ENCODE measurements at regions not wholly inside any gene's neighbourhood (a gene's known extent, or its start where the extent isn't known, plus 50 kb on each side); places are given as distances from the start of the nearest gene placed in this dataset.

DNA sequence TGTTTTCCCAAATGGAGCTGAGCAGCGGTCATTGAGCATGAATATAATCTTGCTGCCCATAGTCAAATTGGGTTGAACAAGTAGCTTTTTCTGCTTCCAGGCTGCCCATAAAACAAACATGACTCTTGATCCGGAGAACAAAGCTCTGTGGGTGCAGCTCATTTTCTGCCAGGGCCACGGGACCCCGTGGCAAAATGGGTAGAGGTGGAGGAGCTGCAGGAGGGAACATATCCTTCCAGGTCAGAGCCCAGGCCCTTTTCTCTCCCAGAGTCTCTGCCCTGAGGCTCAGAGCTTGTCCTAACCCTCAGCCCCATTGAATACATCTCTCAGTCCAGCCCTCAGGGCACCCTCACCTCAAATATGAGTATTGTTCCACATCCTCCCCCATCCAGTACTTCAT is 151.6 kb upstream of the TWIST2 start:
- no peak for DNase-seq (ENCODE audit: low spot score, unreplicated experiment)
- Mint-ChIP-seq H3K4me3 (ENCODE audit: low read depth) (no peak overlapping the region), H3K27me3 (peaks cover 3% of the 10 kb centered on the region), H3K4me1 (ENCODE audit: low read depth) (peaks cover 11% of the 10 kb centered on the region), H3K27ac (no peak overlapping the region), H3K9me3 (ENCODE audit: low read depth) (no peaks in the 10 kb centered on the region), H3K36me3 (ENCODE audit: insufficient read depth) (no peaks in the 10 kb centered on the region)
- TF ChIP-seq, protein P1, sequence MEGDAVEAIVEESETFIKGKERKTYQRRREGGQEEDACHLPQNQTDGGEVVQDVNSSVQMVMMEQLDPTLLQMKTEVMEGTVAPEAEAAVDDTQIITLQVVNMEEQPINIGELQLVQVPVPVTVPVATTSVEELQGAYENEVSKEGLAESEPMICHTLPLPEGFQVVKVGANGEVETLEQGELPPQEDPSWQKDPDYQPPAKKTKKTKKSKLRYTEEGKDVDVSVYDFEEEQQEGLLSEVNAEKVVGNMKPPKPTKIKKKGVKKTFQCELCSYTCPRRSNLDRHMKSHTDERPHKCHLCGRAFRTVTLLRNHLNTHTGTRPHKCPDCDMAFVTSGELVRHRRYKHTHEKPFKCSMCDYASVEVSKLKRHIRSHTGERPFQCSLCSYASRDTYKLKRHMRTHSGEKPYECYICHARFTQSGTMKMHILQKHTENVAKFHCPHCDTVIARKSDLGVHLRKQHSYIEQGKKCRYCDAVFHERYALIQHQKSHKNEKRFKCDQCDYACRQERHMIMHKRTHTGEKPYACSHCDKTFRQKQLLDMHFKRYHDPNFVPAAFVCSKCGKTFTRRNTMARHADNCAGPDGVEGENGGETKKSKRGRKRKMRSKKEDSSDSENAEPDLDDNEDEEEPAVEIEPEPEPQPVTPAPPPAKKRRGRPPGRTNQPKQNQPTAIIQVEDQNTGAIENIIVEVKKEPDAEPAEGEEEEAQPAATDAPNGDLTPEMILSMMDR (IDR thresholded peaks at IDR 0.05; ENCODE audit: unreplicated experiment), result no peak

DNA sequence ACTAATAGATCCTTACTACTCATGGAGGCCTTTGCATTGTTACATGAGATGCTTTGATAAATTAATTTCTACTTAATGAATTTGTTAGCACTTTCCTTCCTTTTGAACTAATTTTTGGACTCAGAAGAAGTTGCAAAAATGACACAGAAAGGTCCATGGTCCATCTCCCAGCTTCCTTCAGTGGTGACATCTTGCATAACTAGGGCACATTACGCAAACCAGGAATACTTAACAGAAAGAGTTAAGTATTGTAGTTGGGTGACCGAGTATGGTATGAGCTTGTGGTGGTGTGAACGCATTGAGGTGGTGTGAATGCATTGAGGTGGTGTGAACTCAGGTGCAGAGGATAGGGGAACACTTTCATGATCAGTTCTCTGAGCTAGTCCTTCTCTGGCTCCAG is 151.1 kb upstream of the TWIST2 start:
- Mint-ChIP-seq H3K9me3 (ENCODE audit: low read depth) (no peaks in the 10 kb centered on the region), H3K27ac (no peak overlapping the region), H3K4me1 (ENCODE audit: low read depth) (peaks cover 11% of the 10 kb centered on the region), H3K4me3 (ENCODE audit: low read depth) (no peak overlapping the region), H3K27me3 (peaks cover 3% of the 10 kb centered on the region), H3K36me3 (ENCODE audit: insufficient read depth) (no peaks in the 10 kb centered on the region)
- no peak for DNase-seq (ENCODE audit: low spot score, unreplicated experiment)
- TF ChIP-seq, protein P1 (IDR thresholded peaks at IDR 0.05; ENCODE audit: unreplicated experiment), result no peak

GRCh38 chr2:238697193-238698071 is 150.5 kb upstream of the TWIST2 start:
- Mint-ChIP-seq H3K9me3 (ENCODE audit: low read depth) (no peaks in the 10 kb centered on the region), H3K27me3 (peaks cover 3% of the 10 kb centered on the region), H3K4me3 (ENCODE audit: low read depth) (no peak overlapping the region), H3K27ac (no peak overlapping the region), H3K4me1 (ENCODE audit: low read depth) (peaks cover 11% of the 10 kb centered on the region), H3K36me3 (ENCODE audit: insufficient read depth) (no peaks in the 10 kb centered on the region)
- TF ChIP-seq, protein P1 (IDR thresholded peaks at IDR 0.05; ENCODE audit: unreplicated experiment), result no peak
- no peak for DNase-seq (ENCODE audit: low spot score, unreplicated experiment)

GRCh38 chr2:238698072-238698352 is 149.9 kb upstream of the TWIST2 start:
- Mint-ChIP-seq H3K27ac (no peak overlapping the region), H3K9me3 (ENCODE audit: low read depth) (no peaks in the 10 kb centered on the region), H3K36me3 (ENCODE audit: insufficient read depth) (no peaks in the 10 kb centered on the region), H3K27me3 (peaks cover 3% of the 10 kb centered on the region), H3K4me3 (ENCODE audit: low read depth) (no peak overlapping the region), H3K4me1 (ENCODE audit: low read depth) (peaks cover 11% of the 10 kb centered on the region)
- TF ChIP-seq, protein P1 (IDR thresholded peaks at IDR 0.05; ENCODE audit: unreplicated experiment), result no peak
- no peak for DNase-seq (ENCODE audit: low spot score, unreplicated experiment)

- no peaks in the 10 kb centered on the region for H3K9me3 Mint-ChIP-seq (ENCODE audit: low read depth)
- H3K27ac Mint-ChIP-seq, result no peak overlapping the region
- no peaks in the 10 kb centered on the region for H3K36me3 Mint-ChIP-seq (ENCODE audit: insufficient read depth)
- peaks cover 11% of the 10 kb centered on the region for H3K4me1 Mint-ChIP-seq (ENCODE audit: low read depth)
- peaks cover 3% of the 10 kb centered on the region for H3K27me3 Mint-ChIP-seq
- TF ChIP-seq, protein P1 (IDR thresholded peaks at IDR 0.05; ENCODE audit: unreplicated experiment), result no peak
- no peak for DNase-seq (ENCODE audit: low spot score, unreplicated experiment)
- H3K4me3 Mint-ChIP-seq (ENCODE audit: low read depth), result no peak overlapping the region
These were observed 149.2 kb upstream of the TWIST2 start for GRCh38 chr2:238698451-238699306.
